Panc1 (cell line): ENCODE measurements at regions not wholly inside any gene's neighbourhood (a gene's known extent, or its start where the extent isn't known, plus 50 kb on each side); places are given as distances from the start of the nearest gene placed in this dataset.

ENCODE experiments used
- ATAC-seq: fragments of 200-7000 bp; cut with Tn5 transposase; 2 replicates; pipeline ENCODE4 v1.9.1; 2020; ENCODE audit warnings: mild to moderate bottlenecking, moderate library complexity
- BruUV-seq: library from RNA; stranded (reverse); fragments of 400-500 nt; replicated peaks from 2 replicates; lab custom pipeline; 2021; lab: Mats Ljungman, UMichigan
- CTCF ChIA-PET: fragments of 300-600 bp; sonication (Branson Sonifier 250); formaldehyde crosslinking; loops from one replicate; lab custom pipeline; 2022; ENCODE audit warnings: antibody characterized with exemption; lab: Charles Lee
- POLR2A ChIA-PET: fragments of 300-600 bp; sonication (Branson Sonifier 250); formaldehyde crosslinking; loops from one replicate; lab custom pipeline; 2022; ENCODE audit warnings: antibody characterized with exemption; lab: Charles Lee
- DNase-seq: peaks from one replicate; pipeline ENCODE4 v3.0.0-alpha.2; 2010; ENCODE audit warnings: low read depth, low spot score
- H3K27ac ChIP-seq: 2 replicates; pipeline ENCODE4 v1.5.1; 2011; ENCODE audit warnings: mild to moderate bottlenecking, low read length, inconsistent platforms
- H3K27me3 ChIP-seq: fragments of 200-500 bp; sonication (Bioruptor generic); 2 replicates; pipeline ENCODE4 v1.6.0; 2014; ENCODE audit warnings: low read length, inconsistent platforms; ENCODE audit not compliant: control insufficient read depth, insufficient read depth
- H3K36me3 ChIP-seq: fragments of 200-500 bp; sonication (Bioruptor generic); 2 replicates; pipeline ENCODE4 v1.5.1; 2014; ENCODE audit warnings: inconsistent platforms, mild to moderate bottlenecking, low read length, moderate library complexity; ENCODE audit not compliant: control insufficient read depth, insufficient read depth
- H3K4me1 ChIP-seq: 2 replicates; pipeline ENCODE4 v1.5.1; 2011; ENCODE audit warnings: inconsistent platforms, mild to moderate bottlenecking, low read length, moderate library complexity; ENCODE audit not compliant: control insufficient read depth, insufficient read depth
- H3K4me3 ChIP-seq, 2 experiments: 2 replicates each; pipeline ENCODE4 v1.5.1; 2011 to 2012; ENCODE audit warnings: low read depth in 2 of 2, low read length in 2 of 2, mild to moderate bottlenecking in 2 of 2, inconsistent platforms in 1 of 2, moderate library complexity in 1 of 2
- H3K9me3 ChIP-seq: fragments of 200-500 bp; sonication (Bioruptor generic); 2 replicates; pipeline ENCODE4 v1.5.1; 2014; ENCODE audit warnings: low read depth, mild to moderate bottlenecking, inconsistent platforms, low read length, moderate library complexity; ENCODE audit not compliant: control insufficient read depth, insufficient read depth
- POLR2AphosphoS5 ChIP-seq: IDR thresholded peaks from 2 replicates; pipeline ENCODE4 v1.6.1; 2012; ENCODE audit warnings: mild to moderate bottlenecking, low read depth, low read length, moderate library complexity
- SIN3A ChIP-seq: IDR thresholded peaks from 2 replicates; pipeline ENCODE4 v1.6.1; 2012; ENCODE audit warnings: low read depth, mild to moderate bottlenecking, low read length, moderate library complexity, borderline replicate concordance; ENCODE audit not compliant: insufficient read depth
- TCF7L2 ChIP-seq: IDR thresholded peaks from 2 replicates; pipeline ENCODE4 v1.6.1; 2011; ENCODE audit warnings: mild to moderate bottlenecking, low read depth, low read length, inconsistent platforms
- in situ Hi-C: cut with HindIII; loops from 2 replicates; pipeline ENCODE4 v1.10.0; 2016; ENCODE audit warnings: low sequenced_read_pairs, low pct_unique_long_range_greater_than_20kb
- intact Hi-C: fragments of 100-400 bp; cut with micrococcal nuclease; formaldehyde crosslinking; loops from one replicate; pipeline ENCODE4 v1.10.0; 2022; ENCODE audit not compliant: unreplicated experiment
- TF ChIP-seq, protein P1 (sequence below), 2 experiments: IDR thresholded peaks; 2 replicates each; pipeline ENCODE4 v1.6.1; 2011 to 2012; ENCODE audit warnings: low read depth in 2 of 2, control low read depth in 1 of 2, low read length in 1 of 2, mild to moderate bottlenecking in 1 of 2, moderate library complexity in 1 of 2; ENCODE audit not compliant: insufficient read depth in 1 of 2
- TF ChIP-seq, protein P2 (sequence below): fragments of 450-650 bp; IDR thresholded peaks from 2 replicates; pipeline ENCODE4 v1.5.1; 2017; ENCODE audit warnings: mild to moderate bottlenecking

DNA sequence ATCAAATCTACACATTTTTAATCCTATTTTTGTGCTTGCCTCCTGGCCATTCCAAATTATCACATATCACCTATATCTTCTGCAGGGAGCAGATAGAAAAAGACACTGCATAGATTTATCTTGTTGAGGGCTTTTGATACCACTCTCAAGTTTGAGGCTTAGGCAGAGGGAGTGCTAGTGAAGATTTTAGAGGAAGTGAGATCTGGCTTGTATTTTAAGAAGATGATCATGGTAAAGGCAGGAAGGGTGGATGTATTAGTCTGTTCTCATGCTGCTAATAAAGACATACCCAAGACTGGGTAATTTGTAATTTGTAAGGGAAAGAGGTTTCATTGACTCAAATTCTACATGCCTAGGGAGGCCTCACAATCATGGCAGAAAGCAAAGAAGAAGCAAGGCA lies 220.9 kb upstream of the TUT7 start:
- Histone ChIP-seq H3K9me3 (no peaks in the 10 kb centered on the region), H3K4me1 (no peaks in the 10 kb centered on the region), H3K27me3 (no peaks in the 10 kb centered on the region), H3K36me3 (no peaks in the 10 kb centered on the region), H3K27ac (no peak overlapping the region), H3K4me3 (no peak overlapping the region)
- POLR2A ChIA-PET = interaction anchor here (0.6 kb wide), 1 partner anchor 14 kb away, joined by 3 read pairs; no protein-coding TSS in a partner anchor
- no peak for DNase-seq
- TF ChIP-seq SIN3A (no peak), POLR2AphosphoS5 (no peak), TCF7L2 (no peak)
- TF ChIP-seq, protein P1, sequence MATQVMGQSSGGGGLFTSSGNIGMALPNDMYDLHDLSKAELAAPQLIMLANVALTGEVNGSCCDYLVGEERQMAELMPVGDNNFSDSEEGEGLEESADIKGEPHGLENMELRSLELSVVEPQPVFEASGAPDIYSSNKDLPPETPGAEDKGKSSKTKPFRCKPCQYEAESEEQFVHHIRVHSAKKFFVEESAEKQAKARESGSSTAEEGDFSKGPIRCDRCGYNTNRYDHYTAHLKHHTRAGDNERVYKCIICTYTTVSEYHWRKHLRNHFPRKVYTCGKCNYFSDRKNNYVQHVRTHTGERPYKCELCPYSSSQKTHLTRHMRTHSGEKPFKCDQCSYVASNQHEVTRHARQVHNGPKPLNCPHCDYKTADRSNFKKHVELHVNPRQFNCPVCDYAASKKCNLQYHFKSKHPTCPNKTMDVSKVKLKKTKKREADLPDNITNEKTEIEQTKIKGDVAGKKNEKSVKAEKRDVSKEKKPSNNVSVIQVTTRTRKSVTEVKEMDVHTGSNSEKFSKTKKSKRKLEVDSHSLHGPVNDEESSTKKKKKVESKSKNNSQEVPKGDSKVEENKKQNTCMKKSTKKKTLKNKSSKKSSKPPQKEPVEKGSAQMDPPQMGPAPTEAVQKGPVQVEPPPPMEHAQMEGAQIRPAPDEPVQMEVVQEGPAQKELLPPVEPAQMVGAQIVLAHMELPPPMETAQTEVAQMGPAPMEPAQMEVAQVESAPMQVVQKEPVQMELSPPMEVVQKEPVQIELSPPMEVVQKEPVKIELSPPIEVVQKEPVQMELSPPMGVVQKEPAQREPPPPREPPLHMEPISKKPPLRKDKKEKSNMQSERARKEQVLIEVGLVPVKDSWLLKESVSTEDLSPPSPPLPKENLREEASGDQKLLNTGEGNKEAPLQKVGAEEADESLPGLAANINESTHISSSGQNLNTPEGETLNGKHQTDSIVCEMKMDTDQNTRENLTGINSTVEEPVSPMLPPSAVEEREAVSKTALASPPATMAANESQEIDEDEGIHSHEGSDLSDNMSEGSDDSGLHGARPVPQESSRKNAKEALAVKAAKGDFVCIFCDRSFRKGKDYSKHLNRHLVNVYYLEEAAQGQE (IDR thresholded peaks at IDR 0.05; ENCODE audit: insufficient read depth in 1 of 2, low read depth in 2 of 2, low read length in 1 of 2) = no peak
- TF ChIP-seq, protein P2, sequence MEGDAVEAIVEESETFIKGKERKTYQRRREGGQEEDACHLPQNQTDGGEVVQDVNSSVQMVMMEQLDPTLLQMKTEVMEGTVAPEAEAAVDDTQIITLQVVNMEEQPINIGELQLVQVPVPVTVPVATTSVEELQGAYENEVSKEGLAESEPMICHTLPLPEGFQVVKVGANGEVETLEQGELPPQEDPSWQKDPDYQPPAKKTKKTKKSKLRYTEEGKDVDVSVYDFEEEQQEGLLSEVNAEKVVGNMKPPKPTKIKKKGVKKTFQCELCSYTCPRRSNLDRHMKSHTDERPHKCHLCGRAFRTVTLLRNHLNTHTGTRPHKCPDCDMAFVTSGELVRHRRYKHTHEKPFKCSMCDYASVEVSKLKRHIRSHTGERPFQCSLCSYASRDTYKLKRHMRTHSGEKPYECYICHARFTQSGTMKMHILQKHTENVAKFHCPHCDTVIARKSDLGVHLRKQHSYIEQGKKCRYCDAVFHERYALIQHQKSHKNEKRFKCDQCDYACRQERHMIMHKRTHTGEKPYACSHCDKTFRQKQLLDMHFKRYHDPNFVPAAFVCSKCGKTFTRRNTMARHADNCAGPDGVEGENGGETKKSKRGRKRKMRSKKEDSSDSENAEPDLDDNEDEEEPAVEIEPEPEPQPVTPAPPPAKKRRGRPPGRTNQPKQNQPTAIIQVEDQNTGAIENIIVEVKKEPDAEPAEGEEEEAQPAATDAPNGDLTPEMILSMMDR = no peak
- ATAC-seq = no peak
- CTCF ChIA-PET = no interaction called here
- intact Hi-C loops = no loop called here
- in situ Hi-C loops = no loop called here
- BruUV-seq = no TSS peak

DNA sequence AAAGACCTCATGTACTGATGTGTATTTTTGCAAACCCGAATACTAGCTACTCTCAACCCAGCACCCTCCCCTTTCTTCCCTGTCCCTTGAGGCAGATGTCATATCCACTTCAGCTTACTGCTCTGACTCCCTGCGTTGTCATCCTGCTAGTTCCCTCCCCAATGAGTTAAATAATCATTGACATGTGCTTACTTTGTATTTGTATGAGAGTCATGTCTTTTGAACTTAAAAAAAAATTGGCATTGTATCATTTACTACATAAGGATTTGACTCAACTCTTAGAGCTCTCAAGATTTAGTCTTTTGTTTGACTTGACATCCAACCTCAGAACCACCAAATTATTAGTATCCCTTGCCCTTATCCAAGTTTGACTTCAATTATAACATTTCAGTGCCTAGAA lies 219.7 kb upstream of the TUT7 start:
- CTCF ChIA-PET = no interaction called here
- no TSS peak for BruUV-seq
- no peaks in the 10 kb centered on the region for H3K9me3 ChIP-seq
- POLR2A ChIA-PET = no interaction called here
- H3K4me1 ChIP-seq = no peaks in the 10 kb centered on the region
- TF ChIP-seq, protein P1 (IDR thresholded peaks at IDR 0.05; ENCODE audit: insufficient read depth in 1 of 2, low read depth in 2 of 2, low read length in 1 of 2) = no peak
- TF ChIP-seq SIN3A (no peak), TCF7L2 (no peak), POLR2AphosphoS5 (no peak)
- TF ChIP-seq, protein P2 = no peak
- intact Hi-C loops = no loop called here
- H3K36me3 ChIP-seq = no peaks in the 10 kb centered on the region
- ATAC-seq (no peak), DNase-seq (no peak)
- H3K4me3 ChIP-seq = no peak overlapping the region
- in situ Hi-C loops = no loop called here
- no peaks in the 10 kb centered on the region for H3K27me3 ChIP-seq
- H3K27ac ChIP-seq = no peak overlapping the region
